Fibroblast of peridontal ligament (primary cell): ENCODE measurements at regions not wholly inside any gene's neighbourhood (a gene's known extent, or its start where the extent isn't known, plus 50 kb on each side); places are given as distances from the start of the nearest gene placed in this dataset.
"Not testable (repeated sequence)": the region's sequence is repeated elsewhere in the genome, so short reads cannot be mapped to it uniquely, and the experiment has no call there.

Experiments used
- DNase-seq: peaks from one replicate; pipeline ENCODE4 v3.0.0-alpha.2; 2010; ENCODE audit errors: extremely low read depth

GRCh38 chr20:40855269-40855668 is 166.2 kb upstream of the MAFB start:
- DNase-seq = no peak

- no peak for DNase-seq
Observed at GRCh38 chr20:40856653-40857052, 167.6 kb upstream of the MAFB start.

- DNase-seq = peak; percentile 79
Observed at GRCh38 chr20:40860487-40860902, 168.1 kb upstream of the TOP1 start.

GRCh38 chr20:40861427-40862008 is 167.1 kb upstream of the TOP1 start:
- no peak for DNase-seq

DNA sequence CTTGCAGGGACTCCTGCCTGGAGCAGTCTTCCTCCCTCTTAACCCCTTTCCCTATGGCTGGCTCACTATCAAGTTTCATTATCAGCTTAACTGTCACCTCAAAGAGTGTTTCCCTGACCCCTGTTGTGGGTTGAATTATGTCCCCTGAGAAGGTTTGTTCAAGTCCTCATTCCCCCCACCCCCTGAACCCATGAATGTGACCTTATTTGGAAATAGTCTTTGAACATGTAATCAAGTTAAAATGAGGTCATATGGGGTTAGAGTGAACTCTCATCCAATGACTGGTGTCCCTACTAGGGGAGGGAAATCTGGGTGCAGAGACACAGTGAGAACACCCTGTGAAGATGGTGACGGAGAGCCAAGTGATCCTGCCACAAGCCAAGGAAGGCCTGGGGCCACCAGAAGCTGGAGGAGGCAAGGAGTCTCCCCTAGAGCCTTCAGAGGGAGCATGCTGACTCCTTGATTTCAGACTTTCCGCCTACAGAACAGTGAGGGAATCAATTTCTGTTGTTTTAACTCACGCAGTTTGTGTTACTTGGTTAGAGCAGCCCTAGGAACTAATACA is 165.2 kb upstream of the TOP1 start:
- no peak for DNase-seq

DNA sequence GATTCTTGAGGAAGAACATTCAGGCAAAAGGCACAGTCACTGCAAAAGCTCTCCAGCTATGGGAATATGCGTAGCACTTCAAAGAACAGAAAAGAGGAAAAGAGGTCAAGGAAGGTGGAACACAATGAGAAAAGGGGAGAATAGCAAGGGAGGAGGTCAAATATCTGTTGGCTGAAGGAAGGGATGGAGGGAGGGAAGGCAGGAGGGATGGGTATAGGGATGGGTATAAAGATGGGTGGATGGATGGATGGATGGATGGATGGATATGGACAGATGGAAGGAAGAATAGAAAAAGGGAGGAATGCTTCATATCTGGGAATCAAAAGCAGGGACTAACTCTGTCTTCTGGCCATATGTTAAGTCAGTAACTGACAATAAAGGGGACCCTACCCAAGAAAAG is 164.2 kb upstream of the TOP1 start:
- no peak for DNase-seq

DNA sequence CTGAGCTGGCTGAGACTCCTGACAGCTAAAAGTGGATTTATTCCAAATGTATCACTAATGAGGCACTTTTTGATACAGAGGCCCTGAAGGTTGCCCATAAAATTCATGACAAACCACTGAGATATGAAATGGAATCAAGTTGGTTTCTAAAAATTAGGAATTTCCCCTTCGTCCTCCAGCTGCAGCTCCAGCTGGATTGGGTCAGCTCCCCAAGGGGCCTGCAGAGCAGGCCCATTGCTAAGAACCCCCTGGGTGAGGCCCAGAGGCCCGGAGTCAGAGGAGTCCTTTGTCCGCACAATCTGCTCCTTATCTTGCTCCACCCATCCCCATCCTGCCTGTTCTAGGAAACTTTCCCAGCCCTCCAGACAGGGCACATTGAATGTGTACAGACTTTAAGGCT is 163.5 kb upstream of the TOP1 start:
- no peak for DNase-seq

GRCh38 chr20:40866056-40866455 is 162.6 kb upstream of the TOP1 start:
- no peak for DNase-seq

DNA sequence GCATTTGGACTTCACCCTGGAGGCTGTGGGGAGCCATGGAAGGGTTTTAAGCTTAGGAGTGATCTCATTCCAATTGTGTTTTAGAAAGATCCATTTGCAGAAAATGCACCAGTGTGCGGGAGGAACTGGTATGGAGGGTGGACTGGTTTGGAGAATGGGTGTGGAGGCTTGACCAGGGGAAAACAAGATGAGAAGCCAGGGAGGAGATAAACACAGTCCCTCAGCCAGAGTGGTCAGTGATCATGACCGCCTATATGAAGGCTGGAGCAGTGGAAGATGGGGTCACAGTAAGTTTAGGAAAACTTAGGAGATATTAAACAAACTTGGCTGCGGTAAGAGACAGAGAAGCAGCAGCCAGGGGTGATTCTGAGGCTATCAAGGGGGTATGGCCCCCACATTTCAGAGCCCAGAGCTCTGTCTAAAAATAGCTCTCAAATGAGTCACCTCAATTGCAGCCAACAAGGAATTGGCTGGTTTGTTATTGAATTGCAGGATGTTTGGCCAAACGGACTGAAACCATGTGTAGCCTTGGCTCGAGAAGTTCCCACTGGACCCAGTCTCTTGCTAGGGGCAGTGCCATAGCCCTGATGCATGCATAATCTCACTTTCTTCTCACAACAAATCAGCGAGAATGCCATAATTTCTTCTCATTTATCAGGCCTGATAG is 159.9 kb upstream of the TOP1 start:
- peak; percentile 94 for DNase-seq

- no peak for DNase-seq
Observed at GRCh38 chr20:40869218-40870147, 159.1 kb upstream of the TOP1 start.

DNA sequence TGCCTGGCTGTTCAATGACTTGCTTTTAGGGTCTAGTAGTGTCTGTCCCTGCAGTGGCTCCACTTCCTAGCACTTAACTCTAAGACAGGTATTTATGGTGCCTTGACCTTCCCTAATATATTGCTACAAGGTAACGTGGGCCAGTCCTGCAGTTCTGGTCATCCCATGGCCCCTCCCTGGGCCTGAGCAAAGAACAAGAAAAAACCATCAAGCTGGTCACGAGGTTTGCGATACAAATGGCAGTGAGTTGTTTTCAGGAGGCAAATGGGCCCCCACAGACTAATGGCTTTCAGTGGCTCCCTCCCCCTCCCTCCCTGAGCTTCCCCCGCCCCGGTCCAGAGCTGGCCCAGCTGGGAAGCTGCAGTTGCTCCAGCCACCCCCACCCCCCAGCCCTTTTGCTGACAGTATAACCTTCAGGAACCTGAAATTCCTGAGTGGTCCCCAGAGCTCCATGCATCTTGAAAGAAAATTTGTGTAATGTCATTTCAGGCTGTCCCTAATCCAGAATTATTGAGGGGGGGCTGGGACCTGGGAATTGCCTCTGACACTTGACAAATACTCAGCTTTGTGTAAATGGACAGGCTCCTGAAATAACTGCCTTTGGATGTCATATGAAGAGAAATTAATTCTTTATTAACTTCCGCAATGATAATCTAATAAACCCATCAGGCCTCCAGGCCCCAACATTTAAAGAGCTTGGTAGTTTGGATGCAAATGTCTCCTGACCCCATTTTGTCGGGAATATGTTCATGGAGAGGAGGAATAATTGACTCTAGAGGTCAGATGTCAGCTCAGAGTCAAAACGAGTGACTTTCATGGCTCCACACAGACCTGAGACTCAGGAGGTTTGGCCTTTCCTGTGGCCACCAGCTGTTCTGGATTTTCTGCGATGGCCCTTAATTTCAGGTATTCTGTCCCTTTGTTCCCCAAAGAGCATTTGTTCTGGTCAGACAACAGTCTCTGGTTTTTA is 153.2 kb upstream of the TOP1 start:
- no peak for DNase-seq

- DNase-seq = not testable (repeated sequence)
Observed at GRCh38 chr20:40878099-40878498, 150.5 kb upstream of the TOP1 start.

- DNase-seq = no peak
Observed at GRCh38 chr20:40880063-40880728, 148.4 kb upstream of the TOP1 start.

DNA sequence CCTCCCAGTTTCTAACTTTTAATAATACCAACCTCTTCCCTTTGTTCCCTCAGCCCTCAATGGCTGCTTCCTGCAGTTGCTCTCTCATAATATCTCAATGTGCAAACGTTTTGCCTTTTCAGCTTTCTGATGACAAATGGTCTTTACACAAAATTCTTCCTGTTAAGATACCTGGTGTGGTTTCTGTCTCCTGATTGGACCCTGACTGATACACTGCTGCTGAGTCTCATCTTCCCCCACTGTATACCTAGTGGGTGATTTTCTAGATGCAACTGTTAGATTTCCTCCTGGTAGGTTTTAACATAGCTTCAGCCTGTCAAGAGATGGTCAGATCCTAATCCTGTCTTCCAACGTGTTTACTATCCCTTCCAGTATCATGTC is 147.9 kb upstream of the TOP1 start:
- no peak for DNase-seq

- DNase-seq = no peak
Observed at GRCh38 chr20:40882152-40882551, 146.5 kb upstream of the TOP1 start.

- no peak for DNase-seq
Observed at GRCh38 chr20:40883097-40883496, 145.5 kb upstream of the TOP1 start.

GRCh38 chr20:40887105-40887504 is 141.5 kb upstream of the TOP1 start:
- DNase-seq = no peak

GRCh38 chr20:40889266-40889665 is 139.4 kb upstream of the TOP1 start:
- not testable (repeated sequence) for DNase-seq

- no peak for DNase-seq
Observed at GRCh38 chr20:40890181-40890580, 138.4 kb upstream of the TOP1 start.

- DNase-seq = no peak
Observed at GRCh38 chr20:40890635-40891034, 138.0 kb upstream of the TOP1 start.

DNA sequence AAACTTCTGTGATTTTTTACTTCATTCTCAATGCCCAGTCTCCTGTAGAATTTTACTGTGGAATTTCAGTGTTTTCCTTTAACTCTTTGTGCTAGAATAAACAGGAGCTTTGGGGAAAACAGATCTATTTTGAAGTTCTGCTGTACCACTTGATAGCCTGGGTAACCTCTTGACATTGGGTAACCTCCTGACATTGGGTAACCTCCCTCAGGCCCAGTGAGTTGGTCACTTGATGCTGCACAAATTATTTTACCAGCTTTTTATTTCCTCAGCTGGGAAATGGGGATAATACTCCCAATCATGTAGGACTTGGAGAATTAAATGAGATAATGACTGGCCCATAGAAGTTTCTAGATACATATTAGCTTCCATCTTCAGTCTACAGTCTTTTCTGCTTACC is 137.3 kb upstream of the TOP1 start:
- no peak for DNase-seq
